Dermis microvascular lymphatic vessel endothelial cell (primary cell): ENCODE measurements at regions not wholly inside any gene's neighbourhood (a gene's known extent, or its start where the extent isn't known, plus 50 kb on each side); places are given as distances from the start of the nearest gene placed in this dataset.
"Not testable (repeated sequence)": the region's sequence is repeated elsewhere in the genome, so short reads cannot be mapped to it uniquely, and the experiment has no call there.

Source experiments
- DNase-seq, 2 donors: peaks; one replicate each; pipeline versions ENCODE4 v3.0.0 to v3.0.0-alpha.2; 2010; ENCODE audit warnings: low read depth in 2 of 2

DNA sequence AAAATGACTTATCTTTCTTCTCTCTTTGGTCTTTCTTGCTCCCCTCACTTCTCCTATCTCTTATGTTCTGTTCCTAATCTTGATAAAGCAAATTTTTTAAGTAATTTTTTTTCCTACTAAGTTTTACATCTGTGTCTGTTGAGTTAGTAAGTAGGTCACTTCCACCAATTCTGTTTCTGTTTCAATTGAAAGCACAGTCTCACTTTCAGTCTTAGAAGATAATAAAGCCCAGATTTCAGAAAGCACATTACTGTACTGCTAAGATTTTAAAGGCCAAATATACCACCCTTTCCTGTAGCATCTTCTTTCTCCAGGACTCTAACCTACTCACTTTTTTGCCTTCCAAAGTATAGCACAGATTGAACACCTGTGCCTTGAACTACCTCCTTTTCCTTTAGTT lies 866.1 kb upstream of the ADGRB3 start:
- no peak for DNase-seq

DNA sequence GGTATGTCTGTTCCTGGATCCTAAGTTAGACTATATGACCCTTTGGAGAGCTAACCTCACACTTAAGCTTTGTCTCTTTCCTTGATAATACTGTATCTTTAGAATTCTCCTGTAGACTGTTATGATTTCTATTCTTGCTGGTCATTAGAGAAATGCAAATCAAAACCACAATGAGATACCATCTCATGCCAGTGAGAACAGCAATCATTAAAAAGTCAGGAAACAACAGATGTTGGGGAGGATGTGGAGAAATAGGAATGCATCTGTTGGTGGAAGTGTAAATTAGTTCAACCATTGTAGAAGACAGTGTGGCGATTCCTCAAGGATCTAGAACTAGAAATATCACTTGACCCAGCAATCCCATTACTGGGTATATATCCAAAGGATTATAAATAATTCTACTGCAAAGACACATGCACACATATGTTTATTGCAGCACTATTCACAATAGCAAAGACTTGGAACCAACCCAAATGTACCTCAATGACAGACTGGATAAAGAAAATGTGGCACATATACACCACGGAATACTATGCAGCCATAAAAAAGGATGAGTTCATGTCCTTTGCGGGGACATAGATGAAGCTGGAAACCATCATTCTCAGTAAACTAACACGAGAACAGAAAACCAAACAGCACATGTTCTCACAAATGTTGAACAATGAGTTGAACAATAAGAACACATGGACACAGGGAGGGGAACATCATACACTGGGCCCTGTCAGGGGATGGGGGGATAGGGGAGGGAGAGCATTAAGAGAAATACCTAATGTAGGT lies 867.8 kb upstream of the ADGRB3 start:
- DNase-seq: not testable (repeated sequence)

DNA sequence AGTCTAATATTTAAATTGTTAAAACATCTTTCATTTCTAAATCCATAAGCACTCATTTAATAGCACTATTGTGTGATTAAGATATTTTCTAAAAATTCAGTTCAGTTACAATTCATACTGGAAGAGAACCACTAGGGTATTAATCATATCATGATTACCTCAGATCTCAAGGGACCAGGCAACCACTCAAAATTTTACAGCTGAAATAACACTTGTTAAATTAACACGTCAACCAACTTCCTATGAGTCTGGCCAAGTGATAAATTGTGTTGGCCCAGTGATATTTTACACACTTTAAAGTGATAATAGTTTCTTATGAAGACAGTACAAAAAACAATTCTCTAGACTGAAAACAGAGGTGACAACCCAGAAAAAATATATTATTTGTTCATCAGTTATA lies 869.0 kb upstream of the ADGRB3 start:
- DNase-seq: peak in 1 of 2 donors; percentile 1

DNA sequence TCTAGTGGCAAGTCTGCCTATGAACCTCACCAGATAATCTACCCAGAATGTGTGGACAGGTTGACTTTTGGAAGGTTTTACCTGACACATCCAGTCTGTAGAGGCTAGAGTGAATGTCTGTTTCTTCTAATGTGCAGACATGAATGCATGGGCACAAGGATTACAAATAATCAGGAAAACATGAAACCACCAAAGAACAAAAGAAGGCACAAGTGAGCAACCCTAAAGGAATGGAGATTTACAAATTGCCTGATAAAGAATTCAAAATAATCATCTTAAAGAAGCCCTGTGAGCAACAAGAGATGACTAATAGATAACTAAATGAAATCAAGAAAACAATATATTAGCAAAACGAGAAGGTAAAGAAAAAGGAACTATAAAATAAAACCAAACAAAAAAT lies 876.1 kb upstream of the ADGRB3 start:
- no peak for DNase-seq

DNA sequence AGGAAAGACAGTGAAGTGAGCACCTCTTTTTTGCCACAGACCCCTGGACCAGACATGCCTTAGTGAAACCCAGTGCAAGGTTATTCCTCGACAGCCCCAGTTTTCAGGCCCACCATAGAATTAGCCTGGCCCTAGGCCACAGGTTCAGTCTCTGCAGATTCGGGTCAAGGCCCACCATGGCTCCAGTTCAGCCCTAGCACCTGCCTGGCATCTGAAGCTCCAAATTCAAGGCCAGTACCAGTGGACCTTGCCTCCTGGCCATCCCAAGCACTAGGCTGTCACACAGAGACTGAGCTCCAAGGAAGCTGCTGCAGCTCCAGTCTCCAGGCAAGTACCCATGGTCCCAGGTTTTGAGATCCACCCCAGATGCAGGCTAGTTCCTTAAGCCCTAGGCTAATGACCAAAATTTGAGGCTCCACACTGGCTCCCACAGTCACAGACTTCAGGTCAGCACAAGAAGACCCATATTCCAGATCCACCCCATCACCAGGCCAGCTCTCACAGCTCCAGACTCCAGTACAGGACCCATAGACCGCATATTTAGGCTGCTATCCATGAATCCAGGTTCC lies 877.5 kb upstream of the ADGRB3 start:
- no peak for DNase-seq

DNA sequence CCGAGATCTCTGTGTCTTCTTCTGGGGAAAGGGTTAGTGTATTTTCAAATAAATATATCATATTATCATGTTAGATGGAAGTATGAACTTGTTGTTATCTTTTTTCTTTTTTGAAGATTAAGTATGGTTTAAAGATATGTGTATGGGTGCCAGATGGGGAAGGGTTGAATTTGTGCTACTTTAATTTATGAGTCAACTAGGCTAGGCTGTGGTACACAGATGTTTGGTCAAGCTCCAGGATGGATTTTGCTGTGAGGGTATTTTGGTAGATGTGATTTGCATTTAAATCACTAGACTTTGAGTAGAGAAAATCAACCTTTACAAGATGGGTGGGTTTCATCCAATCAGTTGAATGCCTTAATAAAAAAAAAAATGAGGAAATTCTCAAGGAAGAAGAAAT lies 886.6 kb upstream of the ADGRB3 start:
- DNase-seq: no peak

DNA sequence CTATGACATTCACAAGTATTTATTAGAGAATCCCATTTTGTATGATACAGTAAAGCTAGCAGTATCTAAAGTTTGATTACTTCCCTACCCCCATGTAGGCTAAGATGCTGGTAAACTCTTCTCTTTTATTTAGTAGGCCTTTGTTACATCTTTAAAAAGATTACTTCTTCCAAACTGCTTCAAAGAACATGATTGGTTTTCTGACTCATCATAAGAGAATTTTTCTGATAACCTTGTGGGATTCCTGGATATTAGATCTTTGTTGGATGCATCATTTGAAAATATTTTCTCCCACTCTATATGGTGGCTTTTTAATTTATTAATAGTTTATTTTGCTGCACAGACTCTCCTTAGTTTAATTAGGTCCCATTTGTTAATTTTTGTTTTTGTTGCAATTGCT lies 898.3 kb upstream of the ADGRB3 start:
- no peak for DNase-seq

DNA sequence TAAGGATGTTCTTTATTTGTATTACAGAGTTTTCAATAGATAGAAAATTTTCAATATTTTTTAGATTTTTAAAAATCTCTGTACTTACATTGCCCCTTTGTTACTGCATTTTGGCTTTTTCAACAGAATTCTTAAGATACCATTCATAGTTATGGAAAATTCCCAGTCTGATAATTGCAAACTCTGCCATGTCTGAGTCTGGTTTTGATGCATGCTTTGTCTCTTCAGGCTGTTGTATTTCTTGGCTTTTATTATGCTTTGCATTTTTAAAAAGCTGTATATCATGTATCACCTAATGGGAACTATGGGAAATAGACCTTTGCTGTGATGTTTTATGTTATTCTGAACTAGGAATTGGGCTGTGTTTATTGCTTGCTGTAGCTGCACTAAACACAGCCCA lies 898.9 kb upstream of the ADGRB3 start:
- no peak for DNase-seq

DNA sequence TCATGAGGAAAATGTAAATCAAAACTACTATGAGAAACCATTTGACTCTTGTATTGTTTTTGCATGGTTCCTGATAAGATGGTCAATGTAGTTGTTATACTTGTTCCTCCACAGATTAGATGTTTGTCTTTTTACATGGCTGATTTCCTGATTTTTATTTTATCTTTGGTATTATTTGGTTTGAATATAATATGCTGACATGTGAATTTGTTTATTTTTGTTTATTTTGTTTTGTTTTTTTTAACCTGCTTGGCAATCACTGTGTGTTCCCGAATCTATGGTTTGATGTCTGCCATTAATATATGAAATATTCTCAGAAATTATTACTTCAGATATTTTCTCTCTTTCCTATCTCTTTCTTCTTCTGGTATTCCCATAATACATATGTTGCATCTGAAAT lies 899.5 kb upstream of the ADGRB3 start:
- no peak for DNase-seq

DNA sequence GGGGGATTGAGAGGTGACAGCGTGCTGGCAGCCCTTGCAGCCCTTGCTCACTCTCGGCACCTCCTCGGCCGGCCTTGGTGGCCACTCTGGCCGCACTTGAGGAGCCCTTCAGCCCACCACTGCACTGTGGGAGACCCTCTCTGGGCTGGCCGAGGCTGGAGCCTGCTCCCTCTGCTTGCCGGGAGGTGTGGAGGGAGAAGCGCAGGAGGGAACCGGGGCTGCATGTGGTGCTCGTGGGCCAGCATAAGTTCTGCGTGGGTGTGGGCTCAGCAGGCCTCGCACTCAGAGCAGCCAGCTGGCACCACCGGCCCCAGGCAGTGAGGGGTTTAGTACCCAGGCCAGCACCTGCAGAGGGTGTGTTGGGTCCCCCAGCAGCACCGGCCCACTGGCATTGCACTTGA lies 912.2 kb upstream of the ADGRB3 start:
- no peak for DNase-seq

DNA sequence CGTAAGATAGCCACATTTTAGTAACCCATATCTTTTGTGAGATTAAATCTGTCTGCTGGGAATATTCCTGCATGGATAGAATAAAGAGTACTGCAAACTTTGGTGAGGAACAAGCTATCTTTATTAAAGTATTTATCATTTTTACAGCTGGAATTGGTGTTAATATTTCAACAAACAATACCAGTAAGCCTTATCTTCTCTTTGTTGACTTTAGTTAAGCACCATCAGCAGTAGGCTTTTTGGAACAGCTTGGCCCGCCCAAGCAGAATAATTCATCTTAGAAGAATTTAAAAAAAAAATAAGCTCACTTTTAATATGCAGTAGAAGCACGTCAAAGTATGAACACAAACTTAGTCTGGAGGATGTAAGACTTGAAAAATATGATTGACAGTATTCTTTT lies 917.8 kb upstream of the ADGRB3 start:
- DNase-seq: no peak

DNA sequence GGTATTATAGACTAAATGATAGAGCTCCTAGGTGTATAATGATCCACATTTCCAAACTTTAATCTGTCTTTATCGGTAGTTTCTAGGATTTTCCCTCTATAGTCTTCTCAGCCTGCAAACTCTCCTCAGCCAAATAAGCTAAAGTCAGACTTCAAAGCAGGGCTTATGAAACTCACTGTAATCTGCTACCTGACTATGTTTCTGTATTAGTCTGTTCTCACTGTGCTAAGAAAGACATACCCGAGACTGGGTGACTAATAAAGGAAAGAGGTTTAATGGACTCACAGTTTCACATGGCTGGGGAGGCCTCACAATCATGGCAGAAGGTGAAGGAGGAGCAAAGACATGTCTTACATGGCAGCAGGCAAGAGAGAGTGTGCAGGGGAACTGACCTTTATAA lies 928.7 kb upstream of the ADGRB3 start:
- no peak for DNase-seq

DNA sequence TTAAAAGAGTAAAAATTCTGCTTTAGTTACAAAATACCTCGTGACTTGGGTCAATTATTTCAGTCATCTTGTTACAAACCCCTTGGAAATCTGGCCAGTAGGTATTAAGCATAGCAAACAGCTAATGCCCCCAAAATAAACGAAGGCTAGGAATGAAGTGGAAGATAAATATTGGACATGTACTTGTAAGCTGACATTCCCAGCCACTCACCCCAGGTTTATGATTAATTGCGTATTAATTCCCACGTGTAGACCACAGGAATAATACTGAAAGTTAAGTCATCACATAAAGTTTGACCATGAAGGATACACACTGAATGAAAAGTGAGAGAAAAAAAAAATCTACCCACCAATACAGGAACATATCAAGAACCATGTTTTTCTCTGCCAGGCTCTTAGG lies 936.5 kb upstream of the ADGRB3 start:
- no peak for DNase-seq

DNA sequence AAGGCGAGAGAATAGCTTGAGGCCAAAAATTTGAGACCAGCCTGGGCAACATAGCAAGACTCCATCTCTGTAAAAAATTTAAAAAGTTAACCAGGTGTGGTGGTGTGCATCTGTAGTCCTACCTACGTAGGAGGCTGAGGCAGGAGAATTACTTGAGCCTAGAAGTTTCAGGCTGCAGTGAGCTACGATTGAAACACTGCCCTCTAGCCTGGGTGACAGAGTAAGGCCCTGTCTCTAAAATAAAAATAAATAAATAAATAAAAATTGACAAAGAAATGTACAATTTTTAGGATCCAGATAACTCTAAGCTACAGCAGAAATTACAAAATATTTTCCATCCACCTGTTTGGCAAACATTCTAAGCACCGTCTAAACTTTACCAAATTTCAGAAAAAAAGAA lies 941.0 kb upstream of the ADGRB3 start:
- no peak for DNase-seq

DNA sequence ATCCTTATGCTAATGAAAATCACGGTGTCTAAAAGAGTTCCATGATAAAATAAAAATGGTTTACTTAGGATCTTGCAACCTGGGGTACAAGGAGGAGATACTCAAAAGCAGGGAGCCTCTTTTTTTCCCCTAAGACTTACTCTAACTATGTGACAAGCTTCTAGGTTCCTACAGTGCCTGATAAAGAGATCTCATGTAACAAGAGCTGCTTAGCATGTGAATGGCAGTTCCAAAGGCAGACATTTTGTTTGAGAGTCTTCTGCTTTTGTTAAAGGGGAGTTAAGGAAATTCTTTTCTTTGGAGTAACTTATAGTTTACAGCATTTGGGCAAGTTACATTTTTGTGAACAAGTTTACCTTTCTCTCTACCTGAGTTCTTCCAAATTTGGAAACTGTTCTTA lies 945.8 kb upstream of the ADGRB3 start:
- no peak for DNase-seq

DNA sequence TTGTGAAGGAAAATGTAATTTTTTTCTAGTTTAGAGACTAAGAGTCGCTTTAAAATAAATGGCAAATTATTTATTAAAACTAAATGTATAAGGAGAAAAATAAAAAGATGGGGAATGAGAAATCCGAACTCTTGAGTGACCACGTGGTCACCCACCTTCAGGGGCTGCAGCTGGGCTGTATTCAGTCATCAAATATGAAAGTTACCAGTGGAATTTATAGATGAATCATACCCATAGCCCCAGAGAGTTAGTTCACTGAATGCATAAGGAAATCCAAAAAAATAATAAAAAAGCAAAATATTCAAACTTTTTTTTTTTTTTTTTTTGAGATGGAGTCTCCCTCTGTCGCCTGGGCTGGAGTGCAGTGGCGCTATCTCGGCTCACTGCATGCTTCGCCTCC lies 947.7 kb upstream of the ADGRB3 start:
- no peak for DNase-seq

DNA sequence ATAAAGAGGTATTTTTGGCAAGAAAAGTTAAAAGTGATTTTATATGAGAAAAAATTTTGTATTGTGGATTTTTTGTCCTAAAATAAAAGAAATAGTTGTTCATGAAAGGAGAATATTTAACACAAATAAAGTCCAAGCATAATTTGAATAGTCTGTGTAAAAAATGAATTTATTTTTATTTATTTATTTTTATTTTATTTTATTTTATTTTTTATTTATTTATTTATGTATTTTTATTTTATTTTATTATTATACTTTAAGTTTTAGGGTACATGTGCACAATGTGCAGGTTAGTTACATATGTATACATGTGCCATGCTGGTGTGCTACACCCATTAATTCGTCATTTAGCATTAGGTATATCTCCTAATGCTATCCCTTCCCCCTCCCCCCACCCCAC lies 948.9 kb upstream of the ADGRB3 start:
- DNase-seq: not testable (repeated sequence)

DNA sequence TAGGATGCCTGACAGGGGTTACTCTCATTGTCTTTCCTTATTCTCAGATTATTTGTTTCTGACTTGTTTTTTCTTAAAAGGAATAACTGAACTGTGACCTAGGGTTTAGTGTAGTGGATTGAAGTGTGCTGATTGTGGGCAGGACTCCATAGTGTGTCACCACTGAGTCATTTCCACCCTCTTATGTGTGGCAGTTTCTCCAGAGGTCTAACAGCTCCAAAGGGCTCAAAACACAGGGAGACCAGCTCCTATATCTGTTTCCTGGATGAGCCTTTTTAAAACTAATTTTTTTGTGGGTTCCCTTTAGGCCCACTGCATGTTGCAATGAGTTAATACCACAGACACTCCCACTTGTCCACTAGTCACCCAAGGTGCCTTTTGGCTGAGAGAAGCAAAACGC lies 951.1 kb upstream of the ADGRB3 start:
- no peak for DNase-seq

DNA sequence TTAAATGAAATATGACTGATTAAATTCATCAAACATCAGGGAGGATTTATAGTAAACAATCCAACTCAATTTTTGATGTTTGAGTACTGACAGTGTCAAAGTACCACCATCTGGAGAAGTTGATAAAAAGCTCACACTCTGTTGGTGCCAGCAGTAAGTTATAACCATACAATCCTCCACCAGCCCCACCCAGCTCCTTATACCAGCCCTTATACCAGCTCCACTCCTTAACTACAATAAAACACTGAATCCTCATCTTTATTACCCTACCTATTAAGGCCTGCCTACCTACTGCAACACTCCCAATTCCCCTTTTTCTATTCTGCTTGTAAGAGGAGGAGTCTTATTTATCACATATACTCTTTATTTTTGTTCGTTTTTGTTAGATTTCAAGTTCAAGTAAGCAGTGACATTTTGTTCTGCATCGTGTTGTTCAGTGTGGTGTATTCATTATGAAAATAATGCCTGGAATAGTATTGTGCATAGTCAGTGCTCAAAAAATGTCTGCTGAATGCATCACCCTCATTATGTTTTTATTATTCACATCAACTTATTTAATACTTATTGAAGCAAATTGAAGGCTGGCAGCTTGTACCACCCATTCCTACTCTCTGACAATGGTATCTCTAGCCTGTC lies 954.7 kb upstream of the ADGRB3 start:
- DNase-seq: no peak

DNA sequence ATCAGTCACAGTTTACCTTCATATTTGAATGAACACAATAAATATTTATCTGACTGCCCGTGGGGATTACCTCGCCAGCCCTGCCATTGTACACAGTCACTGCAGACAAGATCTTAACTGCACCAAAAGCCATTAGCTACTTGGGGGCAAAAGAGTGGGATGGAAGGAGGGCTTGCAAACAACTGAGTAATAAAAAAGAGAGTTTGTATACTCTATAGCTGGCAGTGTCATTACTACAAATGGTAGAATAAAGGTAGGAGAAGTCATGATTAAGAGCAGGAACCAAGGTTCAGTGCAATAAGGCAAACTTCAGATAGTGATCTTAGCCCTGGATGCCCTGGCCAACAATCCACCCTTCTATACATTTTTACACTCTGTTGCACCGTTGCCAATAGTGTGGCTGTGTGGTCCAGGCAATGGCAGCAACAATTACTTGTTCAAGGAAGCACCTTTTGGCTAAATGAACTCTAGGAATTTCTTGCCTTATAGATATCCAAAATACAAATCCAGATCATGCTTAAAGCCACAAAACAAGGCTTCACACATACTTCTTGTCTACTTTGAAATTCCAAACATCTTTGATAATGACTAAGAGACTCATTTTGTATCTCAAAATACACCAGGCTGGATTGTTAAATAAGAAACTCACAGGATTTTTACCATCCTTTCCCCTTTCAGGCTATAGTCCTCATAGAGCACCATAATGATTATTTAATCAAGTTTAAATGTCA lies 955.4 kb upstream of the ADGRB3 start:
- no peak for DNase-seq

DNA sequence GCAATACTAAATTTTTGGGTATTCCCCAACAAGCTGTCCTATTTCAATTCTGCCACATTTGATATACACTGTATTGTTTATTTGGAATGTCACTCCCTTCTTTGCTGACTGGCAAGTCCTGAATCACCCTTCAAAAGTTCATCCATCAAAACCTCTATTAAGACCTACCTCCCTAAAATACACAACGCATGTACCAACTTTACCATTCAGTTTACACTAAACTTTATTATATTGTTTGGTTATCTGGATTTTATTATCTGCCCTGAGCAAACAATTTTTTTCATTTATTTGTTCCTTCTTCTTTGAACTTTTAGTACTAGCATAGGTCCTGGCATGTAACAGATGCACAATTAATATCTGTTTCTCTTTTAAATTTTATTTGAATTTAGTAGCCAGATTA lies 958.2 kb upstream of the ADGRB3 start:
- DNase-seq: no peak

DNA sequence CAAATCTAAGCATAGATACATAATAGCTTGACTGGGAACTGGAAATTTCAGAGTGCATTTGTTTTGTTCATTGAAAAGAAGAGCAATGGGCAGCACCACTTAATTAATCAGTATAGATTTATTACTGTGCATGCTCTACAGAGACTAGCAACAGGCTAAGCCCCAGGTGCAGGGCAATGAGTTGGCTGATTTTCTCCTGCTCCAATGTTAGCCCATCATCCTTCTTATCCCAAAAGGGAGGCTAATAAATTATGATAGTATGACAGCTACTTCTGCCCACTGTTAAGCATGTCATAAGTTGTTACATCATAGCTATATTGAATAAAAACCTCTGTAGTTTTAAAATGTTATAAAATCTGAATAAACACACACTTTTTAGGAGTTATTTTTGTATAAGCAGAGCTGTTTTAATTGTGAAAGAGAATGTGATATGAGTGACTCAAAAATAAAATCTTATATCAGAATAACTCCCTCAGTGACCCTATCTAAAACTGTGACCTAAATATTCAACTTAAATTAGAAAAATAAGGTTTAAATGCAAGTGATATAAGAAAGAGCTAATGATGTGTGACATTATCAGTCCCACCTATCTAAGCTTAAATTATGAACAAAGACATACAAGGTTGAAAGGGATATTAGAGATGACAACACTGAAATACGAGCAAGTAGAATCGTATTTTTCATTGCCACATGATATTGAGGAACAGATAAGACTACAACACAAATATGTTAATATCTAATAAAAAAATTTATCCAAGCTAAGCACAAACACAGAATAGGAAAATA lies 967.3 kb upstream of the ADGRB3 start:
- no peak for DNase-seq
